H1 (cell line): ENCODE measurements at regions not wholly inside any gene's neighbourhood (a gene's known extent, or its start where the extent isn't known, plus 50 kb on each side); places are given as distances from the start of the nearest gene placed in this dataset.

Source experiments
- CBX8 ChIP-seq: fragments of 300-800, 300-1000 bp; sonication (generic); IDR thresholded peaks from 2 replicates; pipeline ENCODE4 v1.7.1; 2016; ENCODE audit warnings: low read depth, low read length, borderline replicate concordance
- SAP30 ChIP-seq: fragments of 300-600 bp; sonication (generic); IDR thresholded peaks from 2 replicates; pipeline ENCODE4 v1.7.1; 2012; ENCODE audit warnings: low read length, moderate library complexity, mild to moderate bottlenecking, inconsistent platforms; ENCODE audit not compliant: insufficient read depth, insufficient replicate concordance
- SIX5 ChIP-seq: IDR thresholded peaks from 2 replicates; pipeline ENCODE4 v1.6.1; 2011; ENCODE audit warnings: mild to moderate bottlenecking, low read depth, low read length
- TF ChIP-seq, protein P1 (sequence below): IDR thresholded peaks from 2 replicates; pipeline ENCODE4 v1.6.1; 2011; ENCODE audit warnings: low read length, improper control_type of control experiment

DNA sequence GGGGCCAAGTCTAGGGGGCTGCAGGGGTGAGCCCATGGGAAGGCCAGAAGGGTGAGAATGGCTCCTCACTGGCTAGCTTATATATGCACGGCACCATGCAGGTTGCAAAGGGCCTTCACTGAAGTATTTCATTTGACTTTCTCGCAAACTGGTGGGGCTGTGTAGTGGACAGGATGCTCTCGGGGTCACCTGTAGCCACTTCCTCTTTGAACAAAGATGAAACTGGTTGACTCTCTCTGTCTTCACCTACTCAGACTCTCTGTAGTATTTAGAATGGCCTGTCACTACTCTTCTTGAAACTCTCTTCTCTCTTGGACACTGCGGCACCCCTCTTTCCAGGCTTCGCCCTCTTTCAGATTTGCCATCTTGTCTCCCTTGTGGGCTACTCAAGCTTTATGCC lies 560.5 kb downstream of the PKHD1 start (continued):
- TF ChIP-seq CBX8: no peak
- TF ChIP-seq, protein P1, sequence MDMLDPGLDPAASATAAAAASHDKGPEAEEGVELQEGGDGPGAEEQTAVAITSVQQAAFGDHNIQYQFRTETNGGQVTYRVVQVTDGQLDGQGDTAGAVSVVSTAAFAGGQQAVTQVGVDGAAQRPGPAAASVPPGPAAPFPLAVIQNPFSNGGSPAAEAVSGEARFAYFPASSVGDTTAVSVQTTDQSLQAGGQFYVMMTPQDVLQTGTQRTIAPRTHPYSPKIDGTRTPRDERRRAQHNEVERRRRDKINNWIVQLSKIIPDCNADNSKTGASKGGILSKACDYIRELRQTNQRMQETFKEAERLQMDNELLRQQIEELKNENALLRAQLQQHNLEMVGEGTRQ: no peak
- no peak for TF ChIP-seq SAP30
- TF ChIP-seq SIX5: no peak
- TF ChIP-seq, all 59 proteins: peak for 0
